ENCODE measurements at regions not wholly inside any gene's neighbourhood (a gene's known extent, or its start where the extent isn't known, plus 50 kb on each side); places are given as distances from the start of the nearest gene placed in this dataset.
"Not testable (repeated sequence)": the region's sequence is repeated elsewhere in the genome, so short reads cannot be mapped to it uniquely, and the experiment has no call there.

DNA sequence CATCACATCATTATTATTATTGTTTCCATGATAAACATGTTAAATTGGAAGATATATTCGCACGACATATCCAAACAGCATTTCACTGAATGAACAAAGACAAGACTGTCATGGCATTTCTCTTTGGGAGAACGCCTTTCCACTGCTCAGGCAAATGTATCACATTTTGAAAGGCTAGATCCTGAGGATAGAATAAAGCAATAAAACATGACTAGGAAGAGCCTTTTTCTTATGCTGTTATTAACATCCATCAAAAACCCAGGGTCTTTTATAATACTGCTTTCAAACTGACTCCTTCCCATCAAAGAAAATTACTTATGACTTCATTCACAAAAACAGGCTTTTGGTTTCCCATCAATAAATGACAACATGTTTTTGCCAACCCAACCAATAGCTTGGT, 630.9 kb downstream of the TMTC2 start:
- no peak for ATAC-seq
- Mint-ChIP-seq H3K27me3 (no peaks in the 10 kb centered on the region), H3K27ac (no peak overlapping the region), H3K4me1 (ENCODE audit: low read depth in 2 of 2) (no peaks in the 10 kb centered on the region), H3K9me3 (peaks cover 16% of the 10 kb centered on the region), H3K36me3 (no peaks in the 10 kb centered on the region), H3K4me3 (no peak overlapping the region)
- no peak for DNase-seq (ENCODE audit: low spot score)

GRCh38 chr12:83313827-83314226, 627.1 kb downstream of the TMTC2 start:
- H3K4me3 Mint-ChIP-seq, result no peak overlapping the region
- peaks cover 4% of the 10 kb centered on the region for H3K9me3 Mint-ChIP-seq
- DNase-seq (ENCODE audit: low spot score) (no peak), ATAC-seq (no peak)
- H3K36me3 Mint-ChIP-seq, result no peaks in the 10 kb centered on the region
- H3K27ac Mint-ChIP-seq, result no peak overlapping the region
- no peaks in the 10 kb centered on the region for H3K4me1 Mint-ChIP-seq (ENCODE audit: low read depth in 2 of 2)
- H3K27me3 Mint-ChIP-seq, result no peaks in the 10 kb centered on the region

GRCh38 chr12:83313322-83313721, 626.6 kb downstream of the TMTC2 start:
- Mint-ChIP-seq H3K27me3 (no peaks in the 10 kb centered on the region), H3K9me3 (peaks cover 4% of the 10 kb centered on the region), H3K4me3 (no peak overlapping the region), H3K36me3 (no peaks in the 10 kb centered on the region), H3K27ac (no peak overlapping the region), H3K4me1 (ENCODE audit: low read depth in 2 of 2) (no peaks in the 10 kb centered on the region)
- DNase-seq (ENCODE audit: low spot score), result no peak
- ATAC-seq, result no peak

DNA sequence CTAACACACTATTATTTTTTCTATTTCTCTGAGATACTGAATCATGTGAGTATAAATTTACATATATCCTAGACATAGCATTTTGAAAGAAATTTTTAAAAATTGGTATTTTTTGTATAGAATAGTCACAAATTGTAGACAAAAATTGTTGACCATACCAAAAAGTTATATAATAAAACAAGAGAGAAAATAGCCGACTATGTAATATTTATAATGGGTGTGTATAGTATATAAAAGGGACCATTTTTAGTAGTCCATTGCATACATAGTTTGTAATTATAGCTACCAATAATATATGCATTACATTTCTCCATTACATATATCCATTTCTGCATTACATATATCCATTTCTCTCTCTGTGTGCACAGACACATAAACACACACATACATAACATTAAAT, 590.2 kb downstream of the TMTC2 start:
- peaks cover 11% of the 10 kb centered on the region for H3K9me3 Mint-ChIP-seq

DNA sequence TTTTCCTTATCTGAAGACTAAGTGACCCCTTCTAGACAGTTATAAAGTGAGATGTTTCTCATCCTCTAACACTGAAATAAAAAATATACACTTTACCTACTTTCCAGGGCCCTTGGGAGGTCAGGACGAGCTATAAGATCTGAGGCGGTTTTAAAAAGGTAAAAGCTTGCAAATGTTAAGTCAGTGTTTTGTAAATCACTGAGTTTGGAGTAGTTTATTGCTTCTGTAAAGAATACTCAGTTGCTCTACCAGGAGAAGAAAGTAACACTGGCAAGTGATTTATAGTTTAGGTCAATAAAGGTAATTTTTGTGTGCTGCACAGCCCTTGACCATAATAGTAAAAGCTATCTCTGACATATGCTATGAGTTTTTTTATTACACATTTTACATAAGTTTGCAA, 584.5 kb downstream of the TMTC2 start:
- H3K36me3 Mint-ChIP-seq, result peaks cover 6% of the 10 kb centered on the region
- no peak overlapping the region for H3K27ac Mint-ChIP-seq
- no peak overlapping the region for H3K4me3 Mint-ChIP-seq
- ATAC-seq (no peak), DNase-seq (ENCODE audit: low spot score) (no peak)
- H3K9me3 Mint-ChIP-seq, result peaks cover 8% of the 10 kb centered on the region
- no peaks in the 10 kb centered on the region for H3K4me1 Mint-ChIP-seq (ENCODE audit: low read depth in 2 of 2)
- no peaks in the 10 kb centered on the region for H3K27me3 Mint-ChIP-seq

More for the DNA sequence above, 590.2 kb downstream of the TMTC2 start:
- DNase-seq (ENCODE audit: low spot score) (no peak), ATAC-seq (no peak)
- no peak overlapping the region for H3K27ac Mint-ChIP-seq
- no peaks in the 10 kb centered on the region for H3K27me3 Mint-ChIP-seq
- no peak overlapping the region for H3K4me3 Mint-ChIP-seq
- peaks cover 6% of the 10 kb centered on the region for H3K36me3 Mint-ChIP-seq
- H3K4me1 Mint-ChIP-seq (ENCODE audit: low read depth in 2 of 2), result no peaks in the 10 kb centered on the region

DNA sequence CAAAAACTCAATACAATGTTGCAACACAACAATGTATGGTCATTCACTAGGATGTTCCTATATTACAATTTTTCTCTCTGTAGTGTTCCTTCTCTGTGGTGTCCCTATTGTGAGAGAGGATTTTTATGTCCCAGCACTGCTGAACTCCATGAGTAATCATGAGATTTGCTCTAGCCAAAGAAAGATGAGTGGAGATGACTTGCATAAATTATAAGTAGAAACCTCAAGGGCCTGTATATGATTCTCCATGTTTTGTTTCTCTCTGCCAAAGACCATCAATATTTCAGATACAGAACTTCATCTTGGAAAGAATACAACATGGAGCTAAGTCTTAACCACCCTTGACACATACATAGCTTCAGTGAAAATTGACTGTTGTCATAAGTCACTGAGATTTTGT, 579.1 kb downstream of the TMTC2 start:
- ATAC-seq (no peak), DNase-seq (ENCODE audit: low spot score) (no peak)
- Mint-ChIP-seq H3K4me3 (no peak overlapping the region), H3K27ac (no peak overlapping the region), H3K36me3 (no peaks in the 10 kb centered on the region), H3K27me3 (no peaks in the 10 kb centered on the region), H3K9me3 (no peaks in the 10 kb centered on the region), H3K4me1 (ENCODE audit: low read depth in 2 of 2) (no peaks in the 10 kb centered on the region)

- no peaks in the 10 kb centered on the region for H3K4me1 Mint-ChIP-seq (ENCODE audit: low read depth in 2 of 2)
- ATAC-seq, result no peak
- no peaks in the 10 kb centered on the region for H3K9me3 Mint-ChIP-seq
- no peak for DNase-seq (ENCODE audit: low spot score)
- H3K27me3 Mint-ChIP-seq, result no peaks in the 10 kb centered on the region
- no peak overlapping the region for H3K4me3 Mint-ChIP-seq
- no peaks in the 10 kb centered on the region for H3K36me3 Mint-ChIP-seq
- no peak overlapping the region for H3K27ac Mint-ChIP-seq
Measured at GRCh38 chr12:83261998-83262397, 575.3 kb downstream of the TMTC2 start.

DNA sequence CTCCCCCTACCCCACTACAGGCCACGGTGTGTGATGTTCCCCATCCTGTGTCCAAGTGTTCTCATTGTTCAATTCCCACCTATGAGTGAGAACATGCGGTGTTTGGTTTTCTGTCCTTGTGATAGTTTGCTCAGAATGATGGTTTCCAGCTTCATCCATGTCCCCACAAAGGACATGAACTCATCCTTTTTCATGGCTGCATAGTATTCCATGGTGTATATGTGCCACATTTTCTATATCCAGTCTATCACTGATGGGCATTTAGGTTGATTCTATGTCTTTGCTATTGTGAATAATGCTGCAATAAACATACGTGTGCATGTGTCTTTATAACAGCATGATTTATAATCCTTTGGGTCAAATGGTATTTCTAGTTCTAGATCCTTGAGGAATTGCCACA, 573.4 kb downstream of the TMTC2 start:
- H3K27ac Mint-ChIP-seq; H3K36me3 Mint-ChIP-seq; H3K9me3 Mint-ChIP-seq; DNase-seq (ENCODE audit: low spot score); H3K27me3 Mint-ChIP-seq; H3K4me1 Mint-ChIP-seq (ENCODE audit: low read depth in 2 of 2); H3K4me3 Mint-ChIP-seq; ATAC-seq: not testable (repeated sequence)

DNA sequence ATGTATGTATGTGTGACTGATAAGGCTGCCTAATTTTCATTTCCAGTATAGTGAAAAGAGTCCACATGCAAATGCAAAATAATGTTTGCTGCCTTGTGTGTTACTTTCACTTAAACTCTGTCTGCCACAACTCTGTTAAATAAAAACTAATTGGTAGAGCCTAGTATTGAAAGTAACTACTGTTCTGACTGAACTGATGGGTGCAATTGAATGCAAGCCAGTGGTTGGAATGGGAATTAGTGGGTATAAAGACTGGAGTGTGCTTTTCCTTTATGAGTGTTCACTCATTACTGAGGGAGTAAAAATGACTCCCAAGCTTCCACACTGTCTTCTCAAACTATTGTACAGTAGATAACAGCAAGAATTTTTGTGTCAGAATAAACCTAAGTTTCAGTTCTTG, 571.0 kb downstream of the TMTC2 start:
- Mint-ChIP-seq H3K27ac (no peak overlapping the region), H3K9me3 (peaks cover 3% of the 10 kb centered on the region), H3K4me3 (no peak overlapping the region), H3K27me3 (no peaks in the 10 kb centered on the region), H3K4me1 (ENCODE audit: low read depth in 2 of 2) (no peaks in the 10 kb centered on the region), H3K36me3 (no peaks in the 10 kb centered on the region)
- ATAC-seq (no peak), DNase-seq (ENCODE audit: low spot score) (no peak)

DNA sequence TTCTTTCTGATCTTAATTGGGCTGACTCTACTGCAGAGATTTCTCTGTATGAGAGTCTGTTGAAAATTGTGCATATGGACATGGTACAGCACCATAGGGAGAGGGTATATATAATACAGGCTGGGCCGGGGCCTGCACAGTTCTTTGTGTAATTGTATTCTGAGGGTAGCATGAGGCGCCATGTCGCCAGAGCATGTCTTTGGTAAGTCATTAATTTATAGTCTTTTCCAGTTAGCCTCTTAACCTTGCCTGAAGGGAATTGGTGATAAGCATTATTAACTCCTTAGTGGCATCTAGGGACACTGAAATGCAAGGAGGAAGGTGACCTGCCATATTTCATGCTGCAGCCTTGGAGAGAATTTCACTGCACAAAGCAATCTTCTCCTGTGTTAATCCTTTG, 569.9 kb downstream of the TMTC2 start:
- no peak for ATAC-seq
- H3K4me3 Mint-ChIP-seq, result no peak overlapping the region
- no peaks in the 10 kb centered on the region for H3K27me3 Mint-ChIP-seq
- no peak for DNase-seq (ENCODE audit: low spot score)
- H3K36me3 Mint-ChIP-seq, result no peaks in the 10 kb centered on the region
- H3K4me1 Mint-ChIP-seq (ENCODE audit: low read depth in 2 of 2), result no peaks in the 10 kb centered on the region
- H3K27ac Mint-ChIP-seq, result no peak overlapping the region
- peaks cover 3% of the 10 kb centered on the region for H3K9me3 Mint-ChIP-seq

DNA sequence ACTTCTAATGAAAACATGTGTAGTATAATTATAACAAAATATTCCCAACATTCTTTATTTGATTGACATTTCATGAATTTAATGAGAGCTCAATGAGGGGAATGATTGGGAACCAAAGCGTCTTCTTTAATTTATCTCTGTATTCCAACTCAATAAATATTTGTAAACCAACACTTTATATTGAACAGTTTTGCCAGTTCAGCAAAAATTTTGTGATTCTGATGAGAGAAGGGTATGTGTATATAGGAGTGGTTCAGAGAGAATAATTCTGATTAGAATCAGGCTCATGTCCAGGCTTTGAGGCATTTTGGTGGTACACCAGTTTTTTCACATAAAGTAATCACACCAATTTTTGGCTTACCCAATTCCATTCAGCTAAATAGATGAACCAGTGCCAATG, 564.2 kb downstream of the TMTC2 start:
- H3K4me1 Mint-ChIP-seq (ENCODE audit: low read depth in 2 of 2), result no peaks in the 10 kb centered on the region
- H3K27me3 Mint-ChIP-seq, result no peaks in the 10 kb centered on the region
- H3K4me3 Mint-ChIP-seq, result no peak overlapping the region
- no peak overlapping the region for H3K27ac Mint-ChIP-seq
- ATAC-seq (no peak), DNase-seq (ENCODE audit: low spot score) (no peak)
- no peaks in the 10 kb centered on the region for H3K36me3 Mint-ChIP-seq
- peaks cover 18% of the 10 kb centered on the region for H3K9me3 Mint-ChIP-seq

DNA sequence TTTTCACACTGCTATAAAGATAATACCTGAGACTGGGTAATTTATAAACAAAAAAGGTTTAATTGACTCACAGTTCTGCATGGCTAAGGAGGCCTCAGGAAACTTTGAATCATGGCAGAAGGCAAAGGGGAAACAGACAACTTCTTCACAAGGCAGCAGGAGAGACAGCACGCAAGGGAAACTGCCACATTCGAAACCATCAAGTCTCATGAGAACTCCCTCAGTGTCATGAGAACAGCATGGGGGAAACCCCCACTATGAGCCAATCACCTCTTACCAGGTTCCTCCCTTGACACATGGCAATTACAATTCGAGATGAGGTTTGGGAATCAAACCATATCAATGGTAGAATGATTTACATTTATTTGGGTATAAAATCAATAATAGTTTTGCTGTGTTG, 558.5 kb downstream of the TMTC2 start:
- H3K27me3 Mint-ChIP-seq, result no peaks in the 10 kb centered on the region
- DNase-seq (ENCODE audit: low spot score) (no peak), ATAC-seq (no peak)
- H3K36me3 Mint-ChIP-seq, result no peaks in the 10 kb centered on the region
- peaks cover 19% of the 10 kb centered on the region for H3K9me3 Mint-ChIP-seq
- H3K27ac Mint-ChIP-seq, result no peak overlapping the region
- H3K4me1 Mint-ChIP-seq (ENCODE audit: low read depth in 2 of 2), result no peaks in the 10 kb centered on the region
- H3K4me3 Mint-ChIP-seq, result no peak overlapping the region

- Mint-ChIP-seq H3K27me3 (no peaks in the 10 kb centered on the region), H3K4me1 (ENCODE audit: low read depth in 2 of 2) (no peaks in the 10 kb centered on the region), H3K36me3 (no peaks in the 10 kb centered on the region), H3K27ac (no peak overlapping the region), H3K9me3 (peaks cover 24% of the 10 kb centered on the region), H3K4me3 (no peak overlapping the region)
- no peak for ATAC-seq
- DNase-seq (ENCODE audit: low spot score), result no peak
Measured at GRCh38 chr12:83244001-83244400, 557.3 kb downstream of the TMTC2 start.

DNA sequence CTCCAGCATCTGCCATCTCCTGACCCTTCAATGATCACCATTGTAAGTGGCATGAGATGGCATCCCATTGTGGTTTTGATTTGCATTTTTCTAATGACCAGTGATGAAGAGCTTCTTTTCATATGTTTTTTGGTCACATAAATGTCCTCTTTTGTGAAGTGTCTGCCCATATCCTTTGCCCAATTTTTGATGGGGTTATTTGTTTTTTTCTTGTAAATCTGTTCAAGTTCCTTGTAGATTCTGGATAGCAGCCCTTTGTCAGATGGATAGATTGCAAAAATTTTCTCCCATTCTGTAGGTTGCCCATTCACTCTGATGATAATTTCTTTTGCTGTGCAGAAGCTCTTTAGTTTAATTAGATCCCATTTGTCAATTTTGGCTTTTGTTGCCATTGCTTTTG, 547.3 kb downstream of the TMTC2 start:
- H3K27me3 Mint-ChIP-seq; H3K27ac Mint-ChIP-seq; H3K4me1 Mint-ChIP-seq (ENCODE audit: low read depth in 2 of 2); H3K4me3 Mint-ChIP-seq; DNase-seq (ENCODE audit: low spot score); H3K36me3 Mint-ChIP-seq; ATAC-seq: not testable (repeated sequence)
- peaks cover 20% of the 10 kb centered on the region for H3K9me3 Mint-ChIP-seq

GRCh38 chr12:83226960-83227359, 540.3 kb downstream of the TMTC2 start:
- not testable (repeated sequence) for H3K36me3 Mint-ChIP-seq, ATAC-seq, H3K27ac Mint-ChIP-seq

More at GRCh38 chr12:83226960-83227359, 540.3 kb downstream of the TMTC2 start:
- H3K4me3 Mint-ChIP-seq; H3K4me1 Mint-ChIP-seq (ENCODE audit: low read depth in 2 of 2); H3K27me3 Mint-ChIP-seq; DNase-seq (ENCODE audit: low spot score): not testable (repeated sequence)
- H3K9me3 Mint-ChIP-seq, result peaks cover 33% of the 10 kb centered on the region

All from natural killer cell treated with Interleukin-12 subunit alpha and Interleukin-12 subunit beta and Interleukin-15 and Interleukin-18, amount 100 ng/mL, for 72 hours (primary cell).